ENCODE measurements at regions not wholly inside any gene's neighbourhood (a gene's known extent, or its start where the extent isn't known, plus 50 kb on each side); places are given as distances from the start of the nearest gene placed in this dataset.

DNA sequence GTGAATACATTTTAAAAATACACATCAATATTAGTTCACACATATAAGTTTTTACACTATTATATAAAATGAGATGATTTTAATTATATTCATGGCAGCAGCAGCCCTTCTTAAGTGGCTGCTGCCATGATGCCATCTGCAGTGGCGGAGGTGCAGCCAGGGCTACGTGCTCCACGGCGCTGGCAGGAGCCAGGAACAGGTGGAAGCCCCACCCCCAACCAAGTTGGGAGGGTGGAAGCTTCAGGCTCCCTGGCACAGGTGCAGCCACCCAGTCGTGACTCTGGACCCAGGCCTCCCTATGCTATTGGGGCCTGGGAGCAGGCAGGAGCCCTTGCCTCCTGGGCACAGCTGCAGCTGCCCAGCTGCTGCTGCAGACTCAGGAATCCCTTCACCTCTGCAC lies 646.9 kb upstream of the PCDH9 start:
- ATAC-seq: no peak
- TF ChIP-seq, protein P1, sequence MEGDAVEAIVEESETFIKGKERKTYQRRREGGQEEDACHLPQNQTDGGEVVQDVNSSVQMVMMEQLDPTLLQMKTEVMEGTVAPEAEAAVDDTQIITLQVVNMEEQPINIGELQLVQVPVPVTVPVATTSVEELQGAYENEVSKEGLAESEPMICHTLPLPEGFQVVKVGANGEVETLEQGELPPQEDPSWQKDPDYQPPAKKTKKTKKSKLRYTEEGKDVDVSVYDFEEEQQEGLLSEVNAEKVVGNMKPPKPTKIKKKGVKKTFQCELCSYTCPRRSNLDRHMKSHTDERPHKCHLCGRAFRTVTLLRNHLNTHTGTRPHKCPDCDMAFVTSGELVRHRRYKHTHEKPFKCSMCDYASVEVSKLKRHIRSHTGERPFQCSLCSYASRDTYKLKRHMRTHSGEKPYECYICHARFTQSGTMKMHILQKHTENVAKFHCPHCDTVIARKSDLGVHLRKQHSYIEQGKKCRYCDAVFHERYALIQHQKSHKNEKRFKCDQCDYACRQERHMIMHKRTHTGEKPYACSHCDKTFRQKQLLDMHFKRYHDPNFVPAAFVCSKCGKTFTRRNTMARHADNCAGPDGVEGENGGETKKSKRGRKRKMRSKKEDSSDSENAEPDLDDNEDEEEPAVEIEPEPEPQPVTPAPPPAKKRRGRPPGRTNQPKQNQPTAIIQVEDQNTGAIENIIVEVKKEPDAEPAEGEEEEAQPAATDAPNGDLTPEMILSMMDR (IDR thresholded peaks at IDR 0.05): no peak
- ChIA-PET CTCF (no interaction called here), POLR2A (no interaction called here)
- H3K27me3 Mint-ChIP-seq: no peaks in the 10 kb centered on the region
- no peak for DNase-seq
- no peaks in the 10 kb centered on the region for H3K4me1 Mint-ChIP-seq (ENCODE audit: low read depth)
- intact Hi-C loops (cut with micrococcal nuclease): no loop called here
- peaks cover 5% of the 10 kb centered on the region for H3K9me3 Mint-ChIP-seq
- no peaks in the 10 kb centered on the region for H3K36me3 Mint-ChIP-seq (ENCODE audit: low read depth)
- no peak overlapping the region for H3K4me3 Mint-ChIP-seq
- H3K27ac Mint-ChIP-seq: no peak overlapping the region

DNA sequence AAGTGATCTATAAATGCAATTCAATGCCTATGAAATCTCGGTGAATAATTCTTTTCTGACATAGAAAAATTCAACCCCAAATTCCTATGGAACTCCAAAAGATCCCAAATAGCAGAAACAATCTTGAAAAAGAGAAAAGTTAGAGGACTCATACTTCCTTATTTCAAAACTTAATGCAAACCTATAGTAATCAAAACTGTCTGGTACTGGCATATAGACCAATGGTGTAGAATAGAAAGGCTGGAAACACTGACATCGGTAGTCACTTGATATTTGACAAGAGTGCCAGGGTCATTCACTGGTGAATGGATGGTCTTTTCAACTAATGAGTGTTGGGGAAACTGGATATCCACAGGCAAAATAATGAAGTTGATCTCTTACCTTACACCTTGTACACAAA lies 637.1 kb upstream of the PCDH9 start:
- intact Hi-C loops (cut with micrococcal nuclease): no loop called here
- H3K27ac Mint-ChIP-seq: no peak overlapping the region

DNA sequence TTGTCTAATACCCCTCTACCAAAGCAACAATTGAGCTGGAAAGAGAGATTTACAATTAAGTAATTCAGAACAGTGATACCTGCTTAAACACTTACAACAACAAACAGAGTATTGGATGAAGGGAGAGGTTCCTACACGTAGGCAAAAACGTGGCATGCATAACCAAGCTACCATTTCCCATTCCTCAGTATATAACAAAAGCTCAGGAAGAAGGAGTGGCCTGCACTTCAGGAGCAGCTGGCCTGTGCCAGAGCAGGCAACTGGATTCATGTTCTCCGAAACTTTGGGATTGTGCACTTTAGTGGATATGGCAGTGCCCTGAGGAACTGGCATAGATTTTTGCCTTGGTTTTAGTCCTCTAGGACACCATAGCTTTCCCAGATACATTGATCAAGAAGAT lies 630.2 kb upstream of the PCDH9 start:
- no peak for DNase-seq
- Mint-ChIP-seq H3K4me1 (ENCODE audit: low read depth) (no peaks in the 10 kb centered on the region), H3K36me3 (ENCODE audit: low read depth) (no peaks in the 10 kb centered on the region), H3K9me3 (peaks cover 10% of the 10 kb centered on the region), H3K27me3 (no peaks in the 10 kb centered on the region), H3K4me3 (no peak overlapping the region), H3K27ac (no peak overlapping the region)
- ChIA-PET CTCF (no interaction called here), POLR2A (no interaction called here)
- TF ChIP-seq, protein P1 (IDR thresholded peaks at IDR 0.05): no peak
- intact Hi-C loops (cut with micrococcal nuclease): no loop called here
- ATAC-seq: no peak

More for the DNA sequence above, 637.1 kb upstream of the PCDH9 start:
- TF ChIP-seq, protein P1 (IDR thresholded peaks at IDR 0.05): no peak
- ChIA-PET CTCF (no interaction called here), POLR2A (no interaction called here)
- H3K4me3 Mint-ChIP-seq: no peak overlapping the region
- ATAC-seq (no peak), DNase-seq (no peak)
- H3K36me3 Mint-ChIP-seq (ENCODE audit: low read depth): no peaks in the 10 kb centered on the region
- H3K9me3 Mint-ChIP-seq: peaks cover 5% of the 10 kb centered on the region
- no peaks in the 10 kb centered on the region for H3K4me1 Mint-ChIP-seq (ENCODE audit: low read depth)
- no peaks in the 10 kb centered on the region for H3K27me3 Mint-ChIP-seq

DNA sequence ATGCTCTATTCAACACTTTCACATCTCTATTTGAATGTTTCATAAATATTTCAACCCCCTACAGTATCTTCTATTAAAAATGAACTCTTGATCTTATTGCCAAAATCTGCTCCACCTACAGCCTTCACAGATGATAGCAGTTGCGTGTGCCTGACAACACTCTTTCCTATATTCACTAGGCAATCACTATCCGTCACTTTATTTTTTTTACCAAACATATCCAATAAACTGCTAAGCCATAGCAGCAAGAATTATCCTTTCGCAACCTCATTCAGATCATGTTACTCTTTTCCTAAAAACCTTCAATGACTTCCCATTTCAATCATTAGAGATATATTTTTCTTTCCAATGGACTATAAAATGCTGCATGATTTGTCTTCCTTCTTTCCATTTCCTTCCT lies 629.8 kb upstream of the PCDH9 start:
- no peaks in the 10 kb centered on the region for H3K4me1 Mint-ChIP-seq (ENCODE audit: low read depth)
- H3K27me3 Mint-ChIP-seq: no peaks in the 10 kb centered on the region
- no peak overlapping the region for H3K27ac Mint-ChIP-seq
- ChIA-PET POLR2A (no interaction called here), CTCF (no interaction called here)
- DNase-seq: no peak
- peaks cover 10% of the 10 kb centered on the region for H3K9me3 Mint-ChIP-seq
- no peaks in the 10 kb centered on the region for H3K36me3 Mint-ChIP-seq (ENCODE audit: low read depth)
- ATAC-seq: no peak
- TF ChIP-seq, protein P1 (IDR thresholded peaks at IDR 0.05): no peak
- intact Hi-C loops (cut with micrococcal nuclease): no loop called here
- H3K4me3 Mint-ChIP-seq: no peak overlapping the region

DNA sequence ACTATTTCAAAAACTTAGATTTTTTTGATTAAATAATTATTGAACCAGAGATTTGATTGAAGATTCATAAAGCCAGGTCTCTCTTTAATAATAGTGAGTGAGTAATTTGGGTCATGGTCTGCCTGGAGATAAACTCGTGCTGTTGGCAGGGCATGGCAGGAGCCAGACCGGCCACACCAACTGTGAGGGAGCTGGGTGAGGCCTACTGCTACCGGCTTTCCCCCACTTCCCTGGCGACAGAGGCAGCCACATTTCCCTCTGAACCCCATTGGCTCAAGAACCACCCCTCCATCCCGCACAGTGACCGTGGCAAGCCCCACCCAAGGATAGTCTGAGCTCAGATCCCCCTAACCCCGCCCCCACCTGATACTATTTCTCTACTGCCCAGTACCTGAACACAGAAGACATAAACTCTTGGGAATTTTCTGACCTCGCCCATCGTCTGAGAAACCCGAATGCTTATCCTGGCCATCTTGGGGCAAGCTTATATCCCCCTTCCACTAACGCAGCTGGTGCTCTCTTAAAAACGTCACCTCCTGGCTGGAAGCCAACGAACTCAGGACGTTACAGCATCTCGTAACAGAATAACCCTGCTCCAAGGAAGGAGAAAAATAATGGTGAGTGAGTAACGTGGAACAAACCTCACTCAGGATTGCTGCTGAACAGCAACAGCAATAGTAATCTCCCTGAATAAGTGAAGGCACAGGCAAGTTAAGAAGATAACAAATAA lies 627.6 kb upstream of the PCDH9 start:
- peaks cover 11% of the 10 kb centered on the region for H3K9me3 Mint-ChIP-seq
- POLR2A ChIA-PET: no interaction called here
- intact Hi-C loops (cut with micrococcal nuclease): no loop called here

More for the DNA sequence above, 627.6 kb upstream of the PCDH9 start:
- DNase-seq: no peak
- no peak for ATAC-seq
- no peak overlapping the region for H3K27ac Mint-ChIP-seq
- H3K4me1 Mint-ChIP-seq (ENCODE audit: low read depth): no peaks in the 10 kb centered on the region
- H3K4me3 Mint-ChIP-seq: no peak overlapping the region
- no peaks in the 10 kb centered on the region for H3K27me3 Mint-ChIP-seq
- no peaks in the 10 kb centered on the region for H3K36me3 Mint-ChIP-seq (ENCODE audit: low read depth)
- CTCF ChIA-PET: no interaction called here
- TF ChIP-seq, protein P1 (IDR thresholded peaks at IDR 0.05): no peak

Data from activated CD8-positive, alpha-beta T cell treated with anti-CD3 and anti-CD28 coated beads for 36 hours (primary cell).